ENCODE measurements at regions not wholly inside any gene's neighbourhood (a gene's known extent, or its start where the extent isn't known, plus 50 kb on each side); places are given as distances from the start of the nearest gene placed in this dataset.

GRCh38 chr6:144460327-144461095, 175.4 kb downstream of the UTRN start:
- H3K4me3 Mint-ChIP-seq: no peak overlapping the region
- DNase-seq (ENCODE audit: low spot score in 2 of 2, unreplicated experiment in 2 of 2): no peak
- no peaks in the 10 kb centered on the region for H3K27me3 Mint-ChIP-seq (ENCODE audit: low read depth)
- peaks cover 4% of the 10 kb centered on the region for H3K4me1 Mint-ChIP-seq
- H3K9me3 Mint-ChIP-seq: no peaks in the 10 kb centered on the region
- no peak for TF ChIP-seq CTCF (IDR thresholded peaks at IDR 0.05; ENCODE audit: unreplicated experiment)
- H3K36me3 Mint-ChIP-seq: peaks cover 45% of the 10 kb centered on the region
- peak overlapping the region; percentile 61 for H3K27ac Mint-ChIP-seq

- no peak for DNase-seq (ENCODE audit: low spot score in 2 of 2, unreplicated experiment in 2 of 2)
- peaks cover 13% of the 10 kb centered on the region for H3K4me1 Mint-ChIP-seq
- H3K4me3 Mint-ChIP-seq: no peak overlapping the region
- H3K9me3 Mint-ChIP-seq: no peaks in the 10 kb centered on the region
- peaks cover 45% of the 10 kb centered on the region for H3K36me3 Mint-ChIP-seq
- H3K27ac Mint-ChIP-seq: no peak overlapping the region
- H3K27me3 Mint-ChIP-seq (ENCODE audit: low read depth): no peaks in the 10 kb centered on the region
- no peak for TF ChIP-seq CTCF (IDR thresholded peaks at IDR 0.05; ENCODE audit: unreplicated experiment)
Observed at GRCh38 chr6:144462058-144462457, 176.9 kb downstream of the UTRN start.

GRCh38 chr6:144466716-144467115, 181.6 kb downstream of the UTRN start:
- H3K9me3 Mint-ChIP-seq: no peaks in the 10 kb centered on the region
- peak overlapping the region; percentile 80 for H3K27ac Mint-ChIP-seq
- H3K36me3 Mint-ChIP-seq: peaks cover 37% of the 10 kb centered on the region
- TF ChIP-seq CTCF (IDR thresholded peaks at IDR 0.05; ENCODE audit: unreplicated experiment): no peak
- no peak for DNase-seq (ENCODE audit: low spot score in 2 of 2, unreplicated experiment in 2 of 2)
- no peak overlapping the region for H3K4me3 Mint-ChIP-seq
- no peaks in the 10 kb centered on the region for H3K27me3 Mint-ChIP-seq (ENCODE audit: low read depth)
- peaks cover 29% of the 10 kb centered on the region for H3K4me1 Mint-ChIP-seq

GRCh38 chr6:144467172-144467762, 182.1 kb downstream of the UTRN start:
- DNase-seq (ENCODE audit: low spot score in 2 of 2, unreplicated experiment in 2 of 2): no peak

DNA sequence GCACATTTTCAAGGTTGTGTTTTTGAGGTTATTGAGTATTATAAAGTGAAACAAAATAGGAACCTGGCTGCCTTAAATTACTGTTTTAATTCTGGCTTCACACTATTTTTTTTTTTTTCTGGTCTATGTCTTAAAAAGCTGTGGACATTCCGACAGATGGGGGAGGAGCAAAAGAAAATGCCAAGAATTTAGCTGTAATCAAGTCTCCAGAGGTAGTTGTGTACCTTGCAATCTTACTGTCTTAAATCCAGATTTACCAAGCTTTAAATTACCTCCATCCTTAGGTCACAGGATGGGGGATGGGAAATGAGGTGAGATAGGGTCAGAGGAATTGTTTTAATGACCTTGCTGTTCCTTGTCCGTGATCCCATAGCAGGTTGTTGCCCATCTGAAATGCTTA, 182.8 kb downstream of the UTRN start:
- no peak for TF ChIP-seq CTCF (IDR thresholded peaks at IDR 0.05; ENCODE audit: unreplicated experiment)
- Mint-ChIP-seq H3K27ac (peak overlapping the region; percentile 90), H3K4me3 (no peak overlapping the region), H3K27me3 (ENCODE audit: low read depth) (no peaks in the 10 kb centered on the region), H3K9me3 (no peaks in the 10 kb centered on the region), H3K4me1 (peaks cover 29% of the 10 kb centered on the region), H3K36me3 (peaks cover 38% of the 10 kb centered on the region)
- no peak for DNase-seq (ENCODE audit: low spot score in 2 of 2, unreplicated experiment in 2 of 2)

More at GRCh38 chr6:144467172-144467762, 182.1 kb downstream of the UTRN start:
- no peaks in the 10 kb centered on the region for H3K9me3 Mint-ChIP-seq
- H3K27me3 Mint-ChIP-seq (ENCODE audit: low read depth): no peaks in the 10 kb centered on the region
- H3K4me1 Mint-ChIP-seq: peaks cover 29% of the 10 kb centered on the region
- H3K4me3 Mint-ChIP-seq: no peak overlapping the region
- no peak for TF ChIP-seq CTCF (IDR thresholded peaks at IDR 0.05; ENCODE audit: unreplicated experiment)
- peak overlapping the region; percentile 80 for H3K27ac Mint-ChIP-seq
- H3K36me3 Mint-ChIP-seq: peaks cover 36% of the 10 kb centered on the region
